Endothelial cell of umbilical vein (primary cell): ENCODE measurements at regions not wholly inside any gene's neighbourhood (a gene's known extent, or its start where the extent isn't known, plus 50 kb on each side); places are given as distances from the start of the nearest gene placed in this dataset.

Experiments used
- BruUV-seq: library from RNA; stranded (reverse); fragments of 400-500 nt; replicated peaks from 2 replicates; lab custom pipeline; 2021; lab: Mats Ljungman, UMichigan
- CTCF ChIA-PET: fragments of 300-600, 350-600 bp; sonication (Branson Sonifier 250); formaldehyde crosslinking; loops from one replicate; lab custom pipeline; 2021; ENCODE audit warnings: antibody characterized with exemption, inconsistent platforms; lab: Charles Lee
- POLR2A ChIA-PET: fragments of 300-600, 350-600 bp; sonication (Branson Sonifier 250); formaldehyde crosslinking; loops from one replicate; lab custom pipeline; 2021; ENCODE audit warnings: antibody characterized with exemption, inconsistent platforms; lab: Charles Lee
- DNase-seq: peaks from one replicate; pipeline ENCODE4 v3.0.0-alpha.2; 2011; ENCODE audit warnings: low read depth, low spot score
- FAIRE-seq: peaks from 2 replicates; lab custom pipeline; 2011; peaks lifted over from hg19 to GRCh38; lab: Jason Lieb, UNC
- H2AFZ ChIP-seq: 2 replicates; pipeline ENCODE4 v1.6.0; 2012; ENCODE audit warnings: low read depth, low read length, control low read depth, inconsistent platforms
- H3K27ac ChIP-seq: 2 replicates; pipeline ENCODE4 v1.5.1; 2011; ENCODE audit warnings: low read depth, mild to moderate bottlenecking, control low read depth, low read length, moderate library complexity; ENCODE audit not compliant: insufficient read depth
- H3K27me3 ChIP-seq, 2 experiments: 2 replicates each; pipeline versions ENCODE4 v1.6.0 to v1.6.1; 2011; ENCODE audit warnings: low read length in 2 of 2, mixed read lengths in 1 of 2; ENCODE audit not compliant: control insufficient read depth in 2 of 2, insufficient read depth in 2 of 2
- H3K36me3 ChIP-seq, 2 experiments: 2 replicates in 1 of 2; 3 replicates in 1 of 2; pipeline ENCODE4 v1.5.1; 2011; ENCODE audit warnings: low read length in 2 of 2, mild to moderate bottlenecking in 1 of 2, moderate library complexity in 1 of 2; ENCODE audit not compliant: control insufficient read depth in 2 of 2, insufficient read depth in 2 of 2; ENCODE audit errors: extremely low read depth in 1 of 2
- H3K4me1 ChIP-seq: 3 replicates; pipeline ENCODE4 v1.5.1; 2011; ENCODE audit warnings: mild to moderate bottlenecking, low read length; ENCODE audit not compliant: control insufficient read depth, insufficient read depth; ENCODE audit errors: extremely low read depth
- H3K4me2 ChIP-seq: 2 replicates; pipeline ENCODE4 v1.6.1; 2011; ENCODE audit warnings: low read length, control low read depth, mixed read lengths; ENCODE audit not compliant: insufficient read depth
- H3K4me3 ChIP-seq, 3 experiments: fragments of 200-600 bp in 1 of 3; sonication (generic), shearing (Covaris generic) in 1 of 3; replicated peaks in 1 of 3; 2 replicates each; pipeline ENCODE4 v1.5.1; 2011 to 2016; ENCODE audit warnings: control low read depth in 3 of 3, low read length in 3 of 3, mild to moderate bottlenecking in 2 of 3, inconsistent platforms in 1 of 3, low read depth in 1 of 3, moderate library complexity in 1 of 3; ENCODE audit not compliant: insufficient read depth in 1 of 3
- H3K79me2 ChIP-seq: 2 replicates; pipeline ENCODE4 v1.6.0; 2012; ENCODE audit warnings: low read length, inconsistent platforms; ENCODE audit not compliant: control insufficient read depth, insufficient read depth
- H3K9ac ChIP-seq: replicated peaks from 2 replicates; pipeline ENCODE3; 2011; ENCODE audit warnings: low read length, control low read depth; ENCODE audit not compliant: insufficient read depth; ENCODE audit errors: extremely low read depth
- H3K9me1 ChIP-seq: replicated peaks from 3 replicates; pipeline ENCODE4 v1.6.0; 2011; ENCODE audit warnings: mild to moderate bottlenecking, low read length; ENCODE audit not compliant: control insufficient read depth, insufficient read depth; ENCODE audit errors: extremely low read depth
- H3K9me3 ChIP-seq: replicated peaks from 2 replicates; pipeline ENCODE4 v1.5.1; 2012; ENCODE audit warnings: low read length, inconsistent platforms; ENCODE audit not compliant: control insufficient read depth, insufficient read depth
- H4K20me1 ChIP-seq: replicated peaks from 2 replicates; pipeline ENCODE3; 2011; ENCODE audit warnings: mild to moderate bottlenecking, low read length; ENCODE audit not compliant: control insufficient read depth, insufficient read depth; ENCODE audit errors: extremely low read depth
- EZH2 ChIP-seq: IDR thresholded peaks from 2 replicates; pipeline ENCODE4 v1.6.1; 2012; ENCODE audit warnings: borderline replicate concordance, low read depth, mild to moderate bottlenecking, moderate library complexity, low read length, inconsistent platforms; ENCODE audit not compliant: severe bottlenecking
- FOS ChIP-seq: IDR thresholded peaks from 2 replicates; pipeline ENCODE4 v1.6.1; 2011; ENCODE audit warnings: mild to moderate bottlenecking, low read length, moderate library complexity, borderline replicate concordance; ENCODE audit not compliant: insufficient read depth
- GATA2 ChIP-seq: IDR thresholded peaks from 2 replicates; pipeline ENCODE4 v1.7.0; 2011; ENCODE audit warnings: low read depth, mild to moderate bottlenecking, moderate library complexity, mixed read lengths, low read length; ENCODE audit not compliant: insufficient read length, insufficient read depth
- JUN ChIP-seq: IDR thresholded peaks from 2 replicates; pipeline ENCODE4 v1.6.1; 2011; ENCODE audit warnings: borderline replicate concordance, low read depth; ENCODE audit not compliant: insufficient read length, insufficient read depth
- MYC ChIP-seq: IDR thresholded peaks from one replicate; pipeline ENCODE4 v1.6.1; 2011; ENCODE audit warnings: mild to moderate bottlenecking, low read depth, low read length
- POLR2A ChIP-seq: IDR thresholded peaks from 2 replicates; pipeline ENCODE4 v1.6.1; 2012; ENCODE audit warnings: low read depth, mild to moderate bottlenecking, control low read depth, low read length
- POLR2AphosphoS5 ChIP-seq: IDR thresholded peaks from 2 replicates; pipeline ENCODE4 v1.6.1; 2012; ENCODE audit warnings: low read depth, mild to moderate bottlenecking, control low read depth, low read length, moderate library complexity; ENCODE audit not compliant: insufficient read depth
- dilution Hi-C: fragments of 300-500 bp; cut with MboI; formaldehyde crosslinking; loops from one replicate; pipeline ENCODE4 v1.15.0; 2019; ENCODE audit warnings: low sequenced_read_pairs; ENCODE audit not compliant: extremely low pct_ligation_motif_present
- intact Hi-C: fragments of 100-400 bp; cut with micrococcal nuclease; formaldehyde crosslinking; loops from one replicate; pipeline ENCODE4 v1.10.0; 2022
- TF ChIP-seq, protein P1 (sequence below): IDR thresholded peaks from 2 replicates; pipeline ENCODE4 v1.6.1; 2011; ENCODE audit not compliant: insufficient read depth, insufficient read length
- TF ChIP-seq, protein P2 (sequence below), 2 donors: IDR thresholded peaks; 1 replicate in 1 of 2; 2 replicates in 1 of 2; pipeline ENCODE4 v1.5.1; 2011; ENCODE audit warnings: low read length in 2 of 2, mild to moderate bottlenecking in 2 of 2, moderate library complexity in 2 of 2, control low read depth in 1 of 2, inconsistent platforms in 1 of 2, low read depth in 1 of 2; ENCODE audit not compliant: insufficient read depth in 1 of 2; ENCODE audit errors: extremely low read depth in 1 of 2

DNA sequence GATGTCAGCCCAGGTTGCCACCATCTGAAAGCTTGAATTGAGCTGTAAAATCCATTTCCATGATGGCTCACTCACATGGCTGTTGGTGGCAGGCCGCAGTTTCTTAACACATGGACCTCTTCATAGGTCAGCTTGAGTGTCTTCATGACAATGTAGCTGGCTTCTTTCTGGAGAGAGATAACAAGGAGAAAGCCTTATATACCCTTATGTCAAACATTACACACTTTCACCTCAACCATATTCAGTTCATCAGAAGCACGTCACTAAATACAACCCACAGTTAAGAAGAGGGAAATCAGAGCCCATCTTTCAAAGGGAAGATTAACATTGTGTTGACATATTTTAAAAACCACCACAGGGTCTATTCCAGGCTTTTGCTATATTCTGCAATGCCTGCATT lies 604.4 kb downstream of the PRELID2 start:
- dilution Hi-C loops: no loop called here
- Histone ChIP-seq H3K27ac (no peak overlapping the region), H3K9me3 (no peaks in the 10 kb centered on the region), H3K36me3 (no peaks in the 10 kb centered on the region), H2AFZ (no peak overlapping the region), H3K27me3 (no peaks in the 10 kb centered on the region), H3K4me1 (peaks cover under 1% of the 10 kb centered on the region), H3K4me2 (no peak overlapping the region), H4K20me1 (no peaks in the 10 kb centered on the region), H3K4me3 (no peak overlapping the region), H3K9me1 (no peaks in the 10 kb centered on the region), H3K79me2 (no peaks in the 10 kb centered on the region), H3K9ac (no peak overlapping the region)
- FAIRE-seq (no peak), DNase-seq (no peak)
- POLR2A ChIA-PET: no interaction called here
- TF ChIP-seq POLR2A (no peak), JUN (no peak), POLR2AphosphoS5 (no peak), FOS (no peak), MYC (no peak), GATA2 (no peak), EZH2 (no peak)
- TF ChIP-seq, protein P1, sequence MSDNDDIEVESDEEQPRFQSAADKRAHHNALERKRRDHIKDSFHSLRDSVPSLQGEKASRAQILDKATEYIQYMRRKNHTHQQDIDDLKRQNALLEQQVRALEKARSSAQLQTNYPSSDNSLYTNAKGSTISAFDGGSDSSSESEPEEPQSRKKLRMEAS: no peak
- TF ChIP-seq, protein P2, sequence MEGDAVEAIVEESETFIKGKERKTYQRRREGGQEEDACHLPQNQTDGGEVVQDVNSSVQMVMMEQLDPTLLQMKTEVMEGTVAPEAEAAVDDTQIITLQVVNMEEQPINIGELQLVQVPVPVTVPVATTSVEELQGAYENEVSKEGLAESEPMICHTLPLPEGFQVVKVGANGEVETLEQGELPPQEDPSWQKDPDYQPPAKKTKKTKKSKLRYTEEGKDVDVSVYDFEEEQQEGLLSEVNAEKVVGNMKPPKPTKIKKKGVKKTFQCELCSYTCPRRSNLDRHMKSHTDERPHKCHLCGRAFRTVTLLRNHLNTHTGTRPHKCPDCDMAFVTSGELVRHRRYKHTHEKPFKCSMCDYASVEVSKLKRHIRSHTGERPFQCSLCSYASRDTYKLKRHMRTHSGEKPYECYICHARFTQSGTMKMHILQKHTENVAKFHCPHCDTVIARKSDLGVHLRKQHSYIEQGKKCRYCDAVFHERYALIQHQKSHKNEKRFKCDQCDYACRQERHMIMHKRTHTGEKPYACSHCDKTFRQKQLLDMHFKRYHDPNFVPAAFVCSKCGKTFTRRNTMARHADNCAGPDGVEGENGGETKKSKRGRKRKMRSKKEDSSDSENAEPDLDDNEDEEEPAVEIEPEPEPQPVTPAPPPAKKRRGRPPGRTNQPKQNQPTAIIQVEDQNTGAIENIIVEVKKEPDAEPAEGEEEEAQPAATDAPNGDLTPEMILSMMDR (IDR thresholded peaks at IDR 0.05; ENCODE audit: extremely low read depth in 1 of 2, insufficient read depth in 1 of 2, low read depth in 1 of 2, low read length in 2 of 2): no peak
- BruUV-seq: no TSS peak
- CTCF ChIA-PET: interaction anchor here (1.0 kb wide), 1 partner anchor 10 kb away, joined by 3 read pairs; no protein-coding TSS in a partner anchor
- intact Hi-C loops: no loop called here
